Nephron (organoid): ENCODE measurements at regions not wholly inside any gene's neighbourhood (a gene's known extent, or its start where the extent isn't known, plus 50 kb on each side); places are given as distances from the start of the nearest gene placed in this dataset.

ENCODE experiments used
- H3K27ac Mint-ChIP-seq, 3 experiments: 2 replicates each; pipeline ENCODE4 v1.8.0; 2020; ENCODE audit warnings: mixed read lengths in 3 of 3, mild to moderate bottlenecking in 2 of 3, moderate library complexity in 1 of 3
- H3K27me3 Mint-ChIP-seq: 2 replicates; pipeline ENCODE4 v1.8.0; 2021; ENCODE audit warnings: low read depth, mild to moderate bottlenecking, moderate library complexity, mixed read lengths
- H3K36me3 Mint-ChIP-seq: 2 replicates; pipeline ENCODE4 v1.8.0; 2020; ENCODE audit warnings: low read depth, mixed read lengths
- H3K4me1 Mint-ChIP-seq: 2 replicates; pipeline ENCODE4 v1.8.0; 2020; ENCODE audit warnings: mixed read lengths
- H3K4me3 Mint-ChIP-seq, 3 experiments: 2 replicates each; pipeline ENCODE4 v1.8.0; 2020; ENCODE audit warnings: mild to moderate bottlenecking in 3 of 3, mixed read lengths in 3 of 3, moderate library complexity in 2 of 3
- H3K9me3 Mint-ChIP-seq: 2 replicates; pipeline ENCODE4 v1.8.0; 2020; ENCODE audit warnings: mixed read lengths
- CTCF ChIP-seq, 3 experiments: fragments of 200-600 bp; sonication (generic); IDR thresholded peaks; one replicate each; pipeline ENCODE4 v1.5.0; 2021; ENCODE audit warnings: antibody characterized with exemption in 3 of 3; ENCODE audit not compliant: unreplicated experiment in 3 of 3

GRCh38 chr14:97153527-97153926 is 356.3 kb downstream of the VRK1 start:
- Mint-ChIP-seq H3K27ac (no peak overlapping the region), H3K4me1 (no peaks in the 10 kb centered on the region), H3K36me3 (no peaks in the 10 kb centered on the region), H3K4me3 (no peak overlapping the region), H3K9me3 (peaks cover 3% of the 10 kb centered on the region), H3K27me3 (peaks cover 45% of the 10 kb centered on the region)
- TF ChIP-seq CTCF (IDR thresholded peaks at IDR 0.05; ENCODE audit: unreplicated experiment in 3 of 3) = no peak

- Mint-ChIP-seq H3K27ac (no peak overlapping the region), H3K27me3 (peaks cover 42% of the 10 kb centered on the region), H3K4me3 (no peak overlapping the region), H3K9me3 (peaks cover 17% of the 10 kb centered on the region), H3K4me1 (no peaks in the 10 kb centered on the region), H3K36me3 (no peaks in the 10 kb centered on the region)
- TF ChIP-seq CTCF (IDR thresholded peaks at IDR 0.05; ENCODE audit: unreplicated experiment in 3 of 3) = no peak
These were observed 358.1 kb downstream of the VRK1 start for GRCh38 chr14:97155320-97155719.

- no peaks in the 10 kb centered on the region for H3K36me3 Mint-ChIP-seq
- TF ChIP-seq CTCF (IDR thresholded peaks at IDR 0.05; ENCODE audit: unreplicated experiment in 3 of 3) = no peak
- no peak overlapping the region for H3K27ac Mint-ChIP-seq
- H3K4me1 Mint-ChIP-seq = no peaks in the 10 kb centered on the region
- H3K9me3 Mint-ChIP-seq = peaks cover 19% of the 10 kb centered on the region
- H3K4me3 Mint-ChIP-seq = no peak overlapping the region
- H3K27me3 Mint-ChIP-seq = peaks cover 37% of the 10 kb centered on the region
These were observed 358.6 kb downstream of the VRK1 start for GRCh38 chr14:97155814-97156213.

GRCh38 chr14:97156705-97157104 is 359.5 kb downstream of the VRK1 start:
- Mint-ChIP-seq H3K27ac (no peak overlapping the region), H3K27me3 (peaks cover 37% of the 10 kb centered on the region), H3K36me3 (no peaks in the 10 kb centered on the region), H3K4me3 (no peak overlapping the region), H3K4me1 (no peaks in the 10 kb centered on the region), H3K9me3 (peaks cover 19% of the 10 kb centered on the region)
- TF ChIP-seq CTCF (IDR thresholded peaks at IDR 0.05; ENCODE audit: unreplicated experiment in 3 of 3) = no peak

GRCh38 chr14:97158102-97158501 is 360.9 kb downstream of the VRK1 start:
- H3K9me3 Mint-ChIP-seq = peaks cover 19% of the 10 kb centered on the region
- peaks cover 41% of the 10 kb centered on the region for H3K27me3 Mint-ChIP-seq
- no peak overlapping the region for H3K4me3 Mint-ChIP-seq
- no peaks in the 10 kb centered on the region for H3K36me3 Mint-ChIP-seq
- no peak for TF ChIP-seq CTCF (IDR thresholded peaks at IDR 0.05; ENCODE audit: unreplicated experiment in 3 of 3)
- no peak overlapping the region for H3K27ac Mint-ChIP-seq
- H3K4me1 Mint-ChIP-seq = no peaks in the 10 kb centered on the region

GRCh38 chr14:97159124-97159523 is 361.9 kb downstream of the VRK1 start:
- TF ChIP-seq CTCF (IDR thresholded peaks at IDR 0.05; ENCODE audit: unreplicated experiment in 3 of 3) = no peak
- Mint-ChIP-seq H3K9me3 (peaks cover 19% of the 10 kb centered on the region), H3K27me3 (peaks cover 41% of the 10 kb centered on the region), H3K4me3 (no peak overlapping the region), H3K36me3 (no peaks in the 10 kb centered on the region), H3K4me1 (no peaks in the 10 kb centered on the region), H3K27ac (no peak overlapping the region)
